ENCODE measurements at regions not wholly inside any gene's neighbourhood (a gene's known extent, or its start where the extent isn't known, plus 50 kb on each side); places are given as distances from the start of the nearest gene placed in this dataset.

DNA sequence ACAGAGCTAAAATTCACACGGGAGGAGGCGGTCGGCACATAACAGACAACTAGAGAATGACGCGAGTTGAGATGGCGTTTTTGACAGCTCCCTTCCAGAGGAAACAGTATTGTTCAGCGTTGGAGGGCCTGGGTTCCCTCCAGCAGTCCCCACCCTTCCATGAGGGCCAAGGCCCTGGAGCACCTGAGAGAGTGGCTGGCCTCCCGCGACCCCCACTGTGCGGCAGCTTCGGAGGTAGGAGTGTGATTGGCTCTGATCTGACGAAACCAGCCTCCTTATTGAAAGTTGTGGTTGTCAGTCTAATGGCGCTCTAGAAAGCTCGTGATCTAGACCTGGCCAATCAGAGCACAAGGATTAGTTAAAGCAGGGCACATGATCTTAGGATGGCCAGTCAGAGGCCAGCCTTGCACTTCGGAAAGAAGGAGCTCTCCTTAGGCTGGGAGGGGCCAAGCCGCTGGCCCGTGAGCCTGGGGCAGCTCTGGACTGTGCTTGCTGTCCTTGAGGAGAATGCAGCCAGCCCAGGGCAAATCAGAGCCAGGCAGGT, 104.5 kb upstream of the CELF4 start:
- Histone ChIP-seq H3K4me1 (ENCODE audit: insufficient read depth) (no peaks in the 10 kb centered on the region), H3K27ac (no peak overlapping the region), H3K36me3 (no peaks in the 10 kb centered on the region), H3K9me3 (no peaks in the 10 kb centered on the region), H3K27me3 (no peaks in the 10 kb centered on the region), H3K4me3 (no peak overlapping the region)
- intact Hi-C loops (cut with DNase I) = no loop called here
- TF ChIP-seq EP300 (IDR thresholded peaks at IDR 0.05) = no peak
- TF ChIP-seq POLR2A (IDR thresholded peaks at IDR 0.05) = no peak
- no peak for TF ChIP-seq CTCF (IDR thresholded peaks at IDR 0.05)
- 88 to 93% (median 91%) methylated on average over 17 of the region's 17 CpGs for WGBS, 3 donors
- no peak for DNase-seq

DNA sequence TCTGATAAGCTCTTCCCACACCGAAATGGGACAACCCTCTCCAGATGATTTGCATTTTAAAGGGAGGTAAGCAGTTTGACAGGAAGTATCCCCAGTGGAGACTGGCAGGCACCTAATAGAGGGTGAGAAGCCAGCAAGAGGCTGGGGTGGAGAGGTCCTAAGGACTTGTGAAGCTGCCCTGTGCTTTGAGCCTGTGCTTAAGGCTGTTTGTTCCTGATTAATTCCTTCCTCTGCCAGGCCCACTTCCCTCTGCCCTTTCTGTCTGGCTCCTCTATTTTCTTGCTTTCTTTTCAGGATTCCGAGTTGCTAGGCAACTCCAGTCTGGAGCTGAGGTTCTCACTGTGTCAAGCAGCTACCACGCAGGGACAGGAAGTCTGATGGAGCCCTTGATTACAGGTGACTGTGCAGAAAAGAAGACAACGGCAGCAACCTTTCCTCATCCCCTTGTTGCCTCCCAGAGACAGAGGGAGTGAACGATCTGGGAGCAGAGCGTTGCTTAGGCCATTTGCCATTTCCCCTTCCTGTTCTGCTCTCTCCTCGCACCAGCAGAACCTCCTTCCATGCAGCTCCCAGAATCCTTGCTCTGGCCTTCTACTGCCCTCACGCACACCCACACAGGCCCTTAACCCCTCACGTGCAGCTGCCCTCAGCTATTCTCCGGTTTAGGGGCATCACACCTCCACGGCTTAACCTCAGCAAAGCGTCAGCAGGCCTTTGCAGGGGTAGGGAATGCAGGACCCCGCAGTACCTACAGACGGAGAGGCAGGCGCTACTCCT, 103.6 kb upstream of the CELF4 start:
- Histone ChIP-seq H3K27me3 (no peaks in the 10 kb centered on the region), H3K9me3 (no peaks in the 10 kb centered on the region), H3K27ac (no peak overlapping the region), H3K36me3 (no peaks in the 10 kb centered on the region), H3K4me3 (no peak overlapping the region), H3K4me1 (ENCODE audit: insufficient read depth) (no peaks in the 10 kb centered on the region)
- no peak for DNase-seq
- WGBS, 3 donors = 62 to 66% (median 66%) methylated on average over 15 of the region's 15 CpGs
- TF ChIP-seq CTCF (IDR thresholded peaks at IDR 0.05) (no peak), EP300 (IDR thresholded peaks at IDR 0.05) (no peak), POLR2A (IDR thresholded peaks at IDR 0.05) (no peak)
- intact Hi-C loops (cut with DNase I) = no loop called here

DNA sequence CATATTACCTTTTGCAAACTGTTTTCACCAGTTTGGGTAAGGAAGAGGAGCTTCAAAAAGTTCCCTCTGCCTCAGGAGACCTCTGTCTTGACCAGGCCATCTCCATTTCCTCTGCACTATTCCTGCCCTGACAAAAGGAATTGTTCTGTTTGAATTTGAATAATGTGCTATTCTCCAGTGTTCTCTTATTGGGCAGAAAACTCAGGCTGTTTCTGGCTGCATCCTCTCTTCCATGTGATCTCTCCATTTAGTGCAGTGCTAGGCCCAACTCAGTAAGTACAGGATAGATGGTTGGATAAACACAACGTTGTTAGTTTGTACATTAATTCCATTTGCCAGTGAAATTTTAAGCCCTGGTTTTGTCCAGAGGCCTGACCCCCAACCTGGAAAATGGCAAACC, 102.2 kb upstream of the CELF4 start:
- no peaks in the 10 kb centered on the region for H3K9me3 ChIP-seq
- TF ChIP-seq CTCF (IDR thresholded peaks at IDR 0.05) (no peak), EP300 (IDR thresholded peaks at IDR 0.05) (no peak), POLR2A (IDR thresholded peaks at IDR 0.05) (no peak)
- no peak overlapping the region for H3K27ac ChIP-seq
- H3K4me1 ChIP-seq (ENCODE audit: insufficient read depth) = no peaks in the 10 kb centered on the region
- no peaks in the 10 kb centered on the region for H3K36me3 ChIP-seq
- WGBS, 3 donors = 74 to 93% (median 81%) methylated on average over 1 of the region's 1 CpG
- no peaks in the 10 kb centered on the region for H3K27me3 ChIP-seq
- H3K4me3 ChIP-seq = no peak overlapping the region
- intact Hi-C loops (cut with DNase I) = no loop called here
- no peak for DNase-seq

DNA sequence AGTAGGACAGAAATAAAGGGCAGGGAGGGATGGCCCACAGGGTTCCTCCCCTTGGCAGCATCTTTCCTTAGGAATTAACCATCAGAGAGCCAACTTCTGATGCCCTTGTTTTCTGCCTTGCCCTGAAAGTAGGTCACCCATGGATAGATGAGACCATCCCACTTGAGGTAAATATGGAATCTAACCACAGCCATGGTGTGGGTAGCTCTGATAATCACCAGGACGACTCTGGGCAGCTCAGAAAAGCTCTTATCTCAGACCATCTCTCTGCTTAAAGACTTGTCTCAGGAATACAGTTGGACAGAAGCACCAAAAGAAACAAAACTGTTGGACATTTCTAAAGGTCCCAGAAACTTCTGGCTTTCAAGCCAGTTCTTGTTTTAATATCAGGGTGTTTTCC, 101.4 kb upstream of the CELF4 start:
- Histone ChIP-seq H3K4me3 (no peak overlapping the region), H3K4me1 (ENCODE audit: insufficient read depth) (no peaks in the 10 kb centered on the region), H3K36me3 (no peaks in the 10 kb centered on the region), H3K27me3 (no peaks in the 10 kb centered on the region), H3K27ac (no peak overlapping the region), H3K9me3 (no peaks in the 10 kb centered on the region)
- intact Hi-C loops (cut with DNase I) = no loop called here
- 53 to 61% (median 56%) methylated on average over 1 of the region's 1 CpG for WGBS, 3 donors
- no peak for TF ChIP-seq POLR2A (IDR thresholded peaks at IDR 0.05)
- TF ChIP-seq CTCF (IDR thresholded peaks at IDR 0.05) = no peak
- no peak for TF ChIP-seq EP300 (IDR thresholded peaks at IDR 0.05)
- no peak for DNase-seq

All from ovary (tissue), 7 donors.